Ishikawa (cell line): ENCODE measurements at regions not wholly inside any gene's neighbourhood (a gene's known extent, or its start where the extent isn't known, plus 50 kb on each side); places are given as distances from the start of the nearest gene placed in this dataset.

ENCODE experiments used
- CEBPB ChIP-seq: IDR thresholded peaks from 2 replicates; pipeline ENCODE4 v1.6.1; 2012
- EGR1 ChIP-seq: IDR thresholded peaks from 2 replicates; pipeline ENCODE4 v1.6.1; 2012
- REST ChIP-seq: IDR thresholded peaks from 2 replicates; pipeline ENCODE4 v1.6.1; 2012; ENCODE audit warnings: low read depth, mild to moderate bottlenecking
- TAF1 ChIP-seq: IDR thresholded peaks from 2 replicates; pipeline ENCODE4 v1.6.1; 2012; ENCODE audit warnings: low read depth, mild to moderate bottlenecking
- TEAD4 ChIP-seq: IDR thresholded peaks from 2 replicates; pipeline ENCODE4 v1.6.1; 2012

GRCh38 chrX:65828599-65828998 lies 161.1 kb downstream of the MSN start:
- TF ChIP-seq REST (no peak), TAF1 (no peak), CEBPB (no peak), EGR1 (no peak), TEAD4 (no peak)
